Activated CD8-positive, alpha-beta memory T cell treated with anti-CD3 and anti-CD28 coated beads, Interleukin-2, amount 50 U/mL, for 24 hours (primary cell): ENCODE measurements at regions not wholly inside any gene's neighbourhood (a gene's known extent, or its start where the extent isn't known, plus 50 kb on each side); places are given as distances from the start of the nearest gene placed in this dataset.

ENCODE experiments used
- DNase-seq: peaks from one replicate; pipeline ENCODE4 v3.0.0-alpha.2; 2020; ENCODE audit errors: extremely low read depth

- DNase-seq: no peak
Measured at GRCh38 chr2:126389446-126389845, 266.5 kb upstream of the GYPC start.

GRCh38 chr2:126392889-126393288 is 263.1 kb upstream of the GYPC start:
- DNase-seq: no peak

- no peak for DNase-seq
Measured at GRCh38 chr2:126399001-126399400, 257.0 kb upstream of the GYPC start.

GRCh38 chr2:126403039-126403628 is 252.8 kb upstream of the GYPC start:
- DNase-seq: no peak

- no peak for DNase-seq
Measured at GRCh38 chr2:126406267-126406666, 249.7 kb upstream of the GYPC start.

- DNase-seq: no peak
Measured at GRCh38 chr2:126408671-126409070, 247.3 kb upstream of the GYPC start.

- no peak for DNase-seq
Measured at GRCh38 chr2:126409850-126410249, 246.1 kb upstream of the GYPC start.

GRCh38 chr2:126413079-126413478 is 242.9 kb upstream of the GYPC start:
- DNase-seq: no peak

GRCh38 chr2:126419403-126419802 is 236.6 kb upstream of the GYPC start:
- no peak for DNase-seq

- DNase-seq: no peak
Measured at GRCh38 chr2:126425943-126426342, 230.0 kb upstream of the GYPC start.

- DNase-seq: no peak
Measured at GRCh38 chr2:126429103-126429502, 226.9 kb upstream of the GYPC start.

- no peak for DNase-seq
Measured at GRCh38 chr2:126431136-126431535, 224.8 kb upstream of the GYPC start.

GRCh38 chr2:126436411-126436810 is 219.5 kb upstream of the GYPC start:
- no peak for DNase-seq

GRCh38 chr2:126437016-126437415 is 218.9 kb upstream of the GYPC start:
- DNase-seq: no peak

GRCh38 chr2:126444512-126444911 is 211.4 kb upstream of the GYPC start:
- no peak for DNase-seq

- no peak for DNase-seq
Measured at GRCh38 chr2:126446106-126446695, 209.8 kb upstream of the GYPC start.

GRCh38 chr2:126448611-126449010 is 207.3 kb upstream of the GYPC start:
- no peak for DNase-seq

GRCh38 chr2:126449677-126450076 is 206.3 kb upstream of the GYPC start:
- no peak for DNase-seq

GRCh38 chr2:126463892-126464674 is 191.9 kb upstream of the GYPC start:
- no peak for DNase-seq

GRCh38 chr2:126467367-126468054 is 188.4 kb upstream of the GYPC start:
- DNase-seq: no peak

- DNase-seq: no peak
Measured at GRCh38 chr2:126475031-126475430, 180.9 kb upstream of the GYPC start.

- no peak for DNase-seq
Measured at GRCh38 chr2:126476691-126477090, 179.3 kb upstream of the GYPC start.

GRCh38 chr2:126480033-126480432 is 175.9 kb upstream of the GYPC start:
- no peak for DNase-seq
